Activated CD4-positive, alpha-beta T cell treated with anti-CD3 and anti-CD28 coated beads for 36 hours (primary cell): ENCODE measurements at regions not wholly inside any gene's neighbourhood (a gene's known extent, or its start where the extent isn't known, plus 50 kb on each side); places are given as distances from the start of the nearest gene placed in this dataset.

Source experiments
- ATAC-seq: fragments of 200-7000 bp; cut with Tn5 transposase; one replicate; pipeline ENCODE4 v1.10.0; 2021; ENCODE audit warnings: mild to moderate bottlenecking, moderate library complexity
- CTCF ChIA-PET: fragments of 350-600 bp; sonication (Branson Sonifier 250); formaldehyde crosslinking; loops from one replicate; lab custom pipeline; 2021; ENCODE audit warnings: antibody characterized with exemption; lab: Charles Lee
- POLR2A ChIA-PET: fragments of 350-600 bp; sonication (Branson Sonifier 250); formaldehyde crosslinking; loops from one replicate; lab custom pipeline; 2021; ENCODE audit warnings: antibody characterized with exemption, inconsistent platforms; lab: Charles Lee
- DNase-seq: peaks from one replicate; pipeline ENCODE4 v3.0.0-alpha.2; 2020
- H3K27ac Mint-ChIP-seq: one replicate; pipeline ENCODE4 v1.8.0; 2021; ENCODE audit warnings: mixed read lengths
- H3K27me3 Mint-ChIP-seq: one replicate; pipeline ENCODE4 v1.8.0; 2021; ENCODE audit warnings: mixed read lengths
- H3K36me3 Mint-ChIP-seq: one replicate; pipeline ENCODE4 v1.8.0; 2021; ENCODE audit warnings: low read depth, mixed read lengths
- H3K4me1 Mint-ChIP-seq: one replicate; pipeline ENCODE4 v1.8.0; 2021; ENCODE audit warnings: mixed read lengths
- H3K4me3 Mint-ChIP-seq: one replicate; pipeline ENCODE4 v1.8.0; 2021; ENCODE audit warnings: mild to moderate bottlenecking, moderate library complexity, mixed read lengths
- H3K9me3 Mint-ChIP-seq: one replicate; pipeline ENCODE4 v1.8.0; 2021; ENCODE audit warnings: low read depth, mixed read lengths
- intact Hi-C, 2 experiments: fragments of 100-400 bp; cut with DNase I in 1 of 2; cut with micrococcal nuclease in 1 of 2; formaldehyde crosslinking; loops; one replicate each; pipeline versions ENCODE4 v1.14.2 to v1.15.1; 2022 to 2024; cut with DNase I, micrococcal nuclease

DNA sequence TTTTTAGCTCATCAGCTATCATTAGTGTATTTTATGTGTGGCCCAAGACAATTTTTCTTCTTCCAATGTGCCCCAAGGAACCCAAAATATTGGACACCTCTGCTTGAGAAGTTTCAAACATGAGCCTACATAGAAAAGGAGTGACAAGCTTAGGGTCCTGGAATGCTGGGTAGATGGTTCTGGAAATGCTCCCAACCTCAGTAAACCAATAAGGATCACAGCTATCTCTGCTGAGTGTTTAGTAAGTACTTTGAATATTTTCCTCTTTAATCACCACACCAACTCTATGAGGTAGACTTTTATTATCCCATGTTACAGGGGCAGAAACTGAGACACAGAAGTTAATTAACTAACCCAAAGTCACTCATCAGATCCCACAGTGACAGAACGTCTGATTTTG, 164.9 kb upstream of the KLF3 start:
- Mint-ChIP-seq H3K36me3 (no peaks in the 10 kb centered on the region), H3K4me1 (peaks cover 7% of the 10 kb centered on the region), H3K4me3 (no peak overlapping the region), H3K9me3 (no peaks in the 10 kb centered on the region), H3K27me3 (no peaks in the 10 kb centered on the region), H3K27ac (no peak overlapping the region)
- CTCF ChIA-PET = interaction anchor here (1.3 kb wide), 1 partner anchor 9 kb away, joined by 3 read pairs; no protein-coding TSS in a partner anchor
- POLR2A ChIA-PET = no interaction called here
- no peak for DNase-seq
- ATAC-seq = no peak
- intact Hi-C loops = no loop called here

DNA sequence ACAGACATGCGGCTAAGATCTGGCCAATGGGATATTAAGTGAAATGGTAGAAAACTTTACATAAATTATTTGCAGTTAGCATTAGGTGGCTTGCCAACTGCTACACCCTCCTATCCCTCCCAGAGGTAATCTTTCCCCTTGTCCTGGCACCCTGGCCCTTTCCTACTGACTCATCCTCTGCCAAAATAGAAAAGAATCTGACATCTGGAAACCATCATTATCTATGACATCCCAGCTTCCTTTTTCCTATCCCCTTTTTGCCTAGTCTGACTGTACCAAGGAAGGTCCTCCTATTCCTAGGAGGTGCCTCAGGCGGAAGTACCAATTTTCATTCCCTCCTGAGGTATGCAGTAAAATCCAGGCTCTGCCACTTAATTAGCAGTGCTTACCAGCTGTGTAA, 163.6 kb upstream of the KLF3 start:
- CTCF ChIA-PET = interaction anchor here (1.3 kb wide), 1 partner anchor 10 kb away, joined by 3 read pairs; no protein-coding TSS in a partner anchor
- no peaks in the 10 kb centered on the region for H3K27me3 Mint-ChIP-seq
- peaks cover 11% of the 10 kb centered on the region for H3K4me1 Mint-ChIP-seq
- intact Hi-C loops = no loop called here
- DNase-seq (no peak), ATAC-seq (no peak)
- no peaks in the 10 kb centered on the region for H3K36me3 Mint-ChIP-seq
- POLR2A ChIA-PET = no interaction called here
- no peak overlapping the region for H3K27ac Mint-ChIP-seq
- no peaks in the 10 kb centered on the region for H3K9me3 Mint-ChIP-seq
- H3K4me3 Mint-ChIP-seq = no peak overlapping the region

DNA sequence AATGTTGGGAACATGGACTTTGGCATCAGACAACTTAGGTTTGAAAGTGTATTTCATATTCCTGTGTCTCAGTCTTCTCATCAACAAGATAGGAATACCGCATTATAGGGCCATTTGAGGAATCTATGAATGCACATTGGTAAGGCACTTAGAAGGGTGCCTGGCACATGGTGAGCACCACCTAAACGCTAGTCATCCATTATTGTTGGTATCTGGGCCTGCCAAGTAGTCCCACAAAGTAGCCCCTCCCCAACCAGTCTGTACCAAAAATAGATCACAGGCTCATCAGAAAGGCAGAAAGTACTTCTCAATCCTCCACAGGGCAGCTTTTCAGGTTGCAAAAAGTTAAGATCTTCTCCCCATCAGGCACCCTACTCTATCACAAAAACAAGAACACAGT, 162.3 kb upstream of the KLF3 start:
- no peak for DNase-seq
- ChIA-PET POLR2A (no interaction called here), CTCF (interaction anchor here (1.9 kb wide), 1 partner anchor 9 kb away, joined by 6 read pairs; no protein-coding TSS in a partner anchor)
- intact Hi-C loops = no loop called here
- Mint-ChIP-seq H3K4me3 (no peak overlapping the region), H3K4me1 (peaks cover 18% of the 10 kb centered on the region), H3K27ac (no peak overlapping the region), H3K36me3 (no peaks in the 10 kb centered on the region), H3K27me3 (no peaks in the 10 kb centered on the region), H3K9me3 (no peaks in the 10 kb centered on the region)
- no peak for ATAC-seq

DNA sequence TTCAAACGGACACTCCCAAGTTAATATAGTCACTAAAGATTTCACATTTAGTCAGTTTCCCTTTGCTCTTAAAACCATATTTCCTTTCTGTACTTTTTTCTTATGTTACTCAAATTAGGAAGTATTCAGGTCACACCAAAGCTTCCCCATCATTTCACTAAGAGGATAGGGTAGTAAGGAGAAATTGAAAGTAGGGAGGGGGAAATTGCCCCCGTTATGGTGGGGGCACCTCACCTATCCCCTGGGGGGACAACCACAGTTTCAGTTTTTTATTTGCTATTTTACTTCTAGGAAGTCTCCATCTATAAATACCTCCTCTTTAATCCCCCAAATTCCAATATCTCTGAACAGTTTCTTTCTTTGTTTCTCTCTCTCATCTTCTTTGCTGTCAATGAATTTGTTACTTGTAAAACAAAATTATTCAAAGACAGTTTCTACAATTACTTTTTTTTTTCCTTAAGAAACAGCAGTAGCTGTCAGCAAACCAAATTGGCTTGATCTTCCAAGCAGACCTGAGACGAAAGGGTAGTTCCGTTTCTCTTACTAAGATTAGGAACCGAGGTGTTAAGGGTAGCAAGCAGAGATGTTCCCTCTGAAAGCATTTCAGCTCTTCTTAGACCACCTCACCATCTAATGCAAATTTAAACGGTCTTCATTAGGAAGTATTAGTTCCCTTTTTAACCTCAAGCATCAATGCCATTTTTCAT, 160.2 kb upstream of the KLF3 start:
- no peak for ATAC-seq
- H3K4me1 Mint-ChIP-seq = peaks cover 39% of the 10 kb centered on the region
- H3K27ac Mint-ChIP-seq = no peak overlapping the region
- CTCF ChIA-PET = interaction anchor here (1.9 kb wide), 1 partner anchor 11 kb away, joined by 6 read pairs; no protein-coding TSS in a partner anchor
- H3K36me3 Mint-ChIP-seq = no peaks in the 10 kb centered on the region
- H3K4me3 Mint-ChIP-seq = no peak overlapping the region
- DNase-seq = no peak
- intact Hi-C loops = no loop called here
- POLR2A ChIA-PET = interaction anchor here (0.7 kb wide), 1 partner anchor 182 kb away, joined by 12 read pairs; no protein-coding TSS in a partner anchor
- no peaks in the 10 kb centered on the region for H3K9me3 Mint-ChIP-seq
- peaks cover 5% of the 10 kb centered on the region for H3K27me3 Mint-ChIP-seq

DNA sequence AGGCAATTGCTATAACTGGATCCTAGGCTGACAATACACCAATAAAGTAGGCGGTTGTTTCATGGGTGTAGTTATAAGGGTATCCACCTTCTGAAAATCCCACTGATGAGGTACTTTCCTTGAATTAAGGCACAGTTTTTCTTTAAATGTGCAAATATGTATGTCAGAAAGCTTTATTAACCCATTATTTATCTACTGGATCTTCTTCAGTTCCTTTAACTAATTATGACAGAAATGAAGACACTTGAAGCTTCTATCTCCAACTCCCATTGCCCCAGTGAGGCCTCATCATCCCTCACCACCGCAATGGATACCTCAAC, 159.6 kb upstream of the KLF3 start:
- no peaks in the 10 kb centered on the region for H3K9me3 Mint-ChIP-seq
- H3K4me3 Mint-ChIP-seq = no peak overlapping the region
- ATAC-seq (no peak), DNase-seq (no peak)
- no peaks in the 10 kb centered on the region for H3K36me3 Mint-ChIP-seq
- H3K27me3 Mint-ChIP-seq = peaks cover 5% of the 10 kb centered on the region
- CTCF ChIA-PET = no interaction called here
- H3K4me1 Mint-ChIP-seq = peaks cover 44% of the 10 kb centered on the region
- no peak overlapping the region for H3K27ac Mint-ChIP-seq
- POLR2A ChIA-PET = interaction anchor here (0.6 kb wide), 2 partner anchors 10 to 104 kb away, joined by 6 to 8 read pairs; no protein-coding TSS in a partner anchor
- intact Hi-C loops = no loop called here

DNA sequence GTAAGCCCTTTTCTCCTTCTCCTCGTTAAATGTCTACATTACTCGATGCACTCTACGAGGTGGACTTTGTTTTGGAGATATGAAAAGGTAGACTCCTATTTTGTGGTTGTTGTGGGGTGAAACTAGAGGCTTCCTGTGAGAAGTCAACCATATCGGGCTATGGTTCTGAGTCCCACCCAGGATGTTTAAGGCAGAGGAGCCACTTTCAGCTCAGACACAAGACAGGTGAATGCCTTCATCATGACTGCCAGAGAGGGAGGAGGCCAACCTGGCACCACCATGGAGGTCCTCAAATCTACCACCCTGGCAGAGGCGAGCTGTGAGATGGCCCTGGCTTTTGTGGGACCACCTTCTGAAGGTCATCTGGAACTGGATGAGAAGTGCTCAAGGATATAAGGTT, 154.4 kb upstream of the KLF3 start:
- ChIA-PET CTCF (interaction anchor here (0.7 to 1.1 kb wide), 2 partner anchors 166 to 631 kb away, joined by 3 read pairs; no protein-coding TSS in a partner anchor), POLR2A (no interaction called here)
- Mint-ChIP-seq H3K27me3 (peaks cover 5% of the 10 kb centered on the region), H3K4me1 (peaks cover 82% of the 10 kb centered on the region), H3K4me3 (peak overlapping the region; percentile 6), H3K27ac (peak overlapping the region; percentile 82), H3K9me3 (no peaks in the 10 kb centered on the region), H3K36me3 (peaks cover 4% of the 10 kb centered on the region)
- peak; percentile 37 for DNase-seq
- peak; percentile 85 for ATAC-seq
- intact Hi-C loops = loop anchor here in 1 of 2 experiments (5.0 kb wide), 1 partner anchor 182 kb away; no protein-coding TSS in a partner anchor

DNA sequence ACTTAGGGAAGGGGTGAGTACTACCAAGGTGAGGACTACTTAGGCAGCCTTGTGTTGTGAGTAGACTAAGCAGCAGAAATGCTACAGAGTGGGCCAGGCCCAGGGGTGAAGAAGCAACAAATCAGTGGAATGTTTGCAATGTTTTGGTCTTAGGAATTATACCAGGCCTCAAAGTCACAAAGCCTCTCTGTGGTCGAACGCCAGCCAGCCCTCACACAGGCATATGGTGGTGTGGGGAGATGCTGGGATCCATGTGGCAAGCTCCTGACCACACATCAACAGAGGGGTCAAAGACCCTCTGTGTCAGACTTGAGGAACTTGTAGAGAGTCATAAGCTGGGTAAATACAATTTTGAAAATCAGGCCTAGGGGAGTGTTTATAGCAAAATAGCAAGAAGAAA, 153.8 kb upstream of the KLF3 start:
- Mint-ChIP-seq H3K27me3 (peaks cover 5% of the 10 kb centered on the region), H3K36me3 (peaks cover 4% of the 10 kb centered on the region), H3K4me3 (peak overlapping the region; percentile 6), H3K27ac (peak overlapping the region; percentile 82), H3K9me3 (no peaks in the 10 kb centered on the region), H3K4me1 (peaks cover 86% of the 10 kb centered on the region)
- intact Hi-C loops = no loop called here
- ChIA-PET POLR2A (no interaction called here), CTCF (interaction anchor here (0.7 to 1.1 kb wide), 3 partner anchors 165 to 632 kb away, joined by 3 read pairs; no protein-coding TSS in a partner anchor)
- no peak for ATAC-seq
- DNase-seq = no peak

DNA sequence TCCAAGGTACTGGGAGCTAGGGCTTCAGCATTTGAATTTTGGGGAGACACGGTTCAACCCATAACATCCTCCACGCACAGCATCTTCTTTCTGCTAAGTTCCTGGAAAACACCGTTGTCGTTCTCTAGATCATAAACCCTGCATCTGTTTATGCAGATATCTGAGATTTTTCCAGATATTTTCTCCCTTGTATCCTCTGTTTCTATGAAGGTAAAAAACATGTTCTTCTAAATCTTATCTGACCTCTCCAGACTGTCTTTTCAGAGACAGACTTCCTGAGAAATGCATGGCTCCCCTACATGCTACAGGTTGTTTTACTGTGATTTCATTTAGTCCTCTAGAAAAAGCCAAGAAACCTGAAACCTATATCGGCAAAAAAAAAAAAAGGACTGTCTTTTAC, 152.3 kb upstream of the KLF3 start:
- ATAC-seq = no peak
- DNase-seq = no peak
- H3K9me3 Mint-ChIP-seq = no peaks in the 10 kb centered on the region
- ChIA-PET CTCF (interaction anchor here (0.7 kb wide), 1 partner anchor 271 kb away, joined by 3 read pairs; the partner anchor contains the start of gene TLR10), POLR2A (no interaction called here)
- H3K27me3 Mint-ChIP-seq = peaks cover 5% of the 10 kb centered on the region
- peak overlapping the region; percentile 84 for H3K27ac Mint-ChIP-seq
- H3K36me3 Mint-ChIP-seq = peaks cover 7% of the 10 kb centered on the region
- H3K4me3 Mint-ChIP-seq = peak overlapping the region; percentile 6
- intact Hi-C loops = loop anchor here in 1 of 2 experiments (2.0 kb wide), 1 partner anchor 153 kb away; the partner anchor contains the start of gene KLF3
- peaks cover 91% of the 10 kb centered on the region for H3K4me1 Mint-ChIP-seq

DNA sequence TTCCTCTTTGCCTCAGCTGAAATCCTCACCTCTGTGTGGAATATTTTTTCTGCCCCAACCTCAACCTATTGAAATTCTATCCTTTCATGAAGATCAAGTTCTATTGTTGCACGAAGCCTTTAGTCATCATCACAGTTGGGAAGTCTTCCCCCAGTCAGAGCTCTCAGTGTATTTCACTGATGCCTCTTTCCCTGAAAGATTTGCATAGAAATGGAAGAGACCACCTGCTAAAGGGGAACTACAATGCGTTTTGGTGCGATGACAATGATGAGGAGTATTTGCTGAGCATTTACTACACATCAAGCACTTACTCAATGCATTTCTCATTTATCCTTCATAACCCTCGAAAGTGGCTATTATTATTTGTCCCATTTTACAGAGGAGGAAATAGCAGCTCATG, 151.2 kb upstream of the KLF3 start:
- CTCF ChIA-PET = interaction anchor here (0.8 to 1.5 kb wide), 5 partner anchors 11 to 193 kb away, joined by 3 to 4 read pairs (median 3); no protein-coding TSS in a partner anchor
- Mint-ChIP-seq H3K9me3 (no peaks in the 10 kb centered on the region), H3K36me3 (peaks cover 7% of the 10 kb centered on the region), H3K27ac (peak overlapping the region; percentile 55), H3K4me1 (peaks cover 84% of the 10 kb centered on the region), H3K27me3 (peaks cover 5% of the 10 kb centered on the region), H3K4me3 (no peak overlapping the region)
- POLR2A ChIA-PET = no interaction called here
- ATAC-seq = no peak
- no peak for DNase-seq
- intact Hi-C loops = loop anchor here in 1 of 2 experiments (2.0 kb wide), 1 partner anchor 152 kb away; the partner anchor contains the start of gene KLF3

DNA sequence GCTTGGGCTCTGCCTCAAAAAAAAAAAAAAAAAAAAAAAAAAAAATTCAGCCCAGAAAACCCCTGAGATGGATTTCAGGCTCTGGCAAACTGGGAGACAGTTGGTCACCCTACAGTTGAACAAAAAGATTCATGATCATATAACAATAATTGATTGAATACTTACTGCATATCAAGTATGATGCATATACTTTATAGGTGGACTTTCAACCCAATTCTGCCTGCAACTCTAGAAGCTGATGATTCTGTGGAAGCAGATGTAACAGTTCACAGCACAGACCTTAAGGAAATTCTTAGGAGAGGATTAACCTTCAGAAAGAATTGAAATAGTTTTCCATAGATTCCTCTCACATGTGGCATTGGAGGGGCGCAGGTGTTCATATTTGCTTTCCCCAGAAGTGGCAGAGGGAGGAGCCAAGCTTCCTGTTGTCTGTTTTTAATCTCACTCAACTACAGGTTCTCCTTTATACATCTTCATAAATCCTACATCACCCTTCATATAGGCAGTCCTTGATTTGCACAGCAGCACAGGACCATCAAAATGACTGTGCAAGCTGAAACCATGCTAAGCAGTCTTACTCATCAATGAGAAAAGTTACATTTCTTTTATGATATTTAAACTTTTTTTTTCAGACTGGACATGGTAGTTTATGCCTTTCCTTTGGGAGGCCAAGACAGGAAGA, 149.4 kb upstream of the KLF3 start:
- H3K9me3 Mint-ChIP-seq = no peaks in the 10 kb centered on the region
- CTCF ChIA-PET = interaction anchor here (0.6 to 1.5 kb wide), 3 partner anchors 9 to 531 kb away, joined by 3 to 5 read pairs (median 3); no protein-coding TSS in a partner anchor
- POLR2A ChIA-PET = interaction anchor here (0.5 to 0.7 kb wide), 2 partner anchors 10 to 53 kb away, joined by 3 to 8 read pairs; no protein-coding TSS in a partner anchor
- ATAC-seq = peak; percentile 97
- no peak overlapping the region for H3K4me3 Mint-ChIP-seq
- no peak overlapping the region for H3K27ac Mint-ChIP-seq
- H3K4me1 Mint-ChIP-seq = peaks cover 73% of the 10 kb centered on the region
- intact Hi-C loops = no loop called here
- no peaks in the 10 kb centered on the region for H3K27me3 Mint-ChIP-seq
- H3K36me3 Mint-ChIP-seq = peaks cover 7% of the 10 kb centered on the region
- peak; percentile 48 for DNase-seq

DNA sequence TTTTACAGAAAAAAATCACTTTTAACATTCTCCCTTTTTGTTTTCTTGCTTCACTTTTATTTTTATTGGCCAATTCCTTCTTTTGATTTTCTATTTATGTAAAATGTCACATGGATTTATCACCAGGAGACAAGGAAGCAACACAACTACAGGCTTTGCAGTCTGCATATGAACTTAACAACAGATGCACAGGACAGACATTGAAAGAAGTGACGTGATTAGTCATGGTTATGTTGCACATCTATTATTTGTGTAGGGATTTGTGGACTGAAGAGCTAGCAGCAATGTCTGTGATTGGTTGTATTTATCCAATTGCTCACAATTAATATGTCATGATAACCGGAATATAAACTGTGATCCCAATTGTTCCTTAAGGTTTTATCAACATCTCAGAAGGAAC, 147.8 kb upstream of the KLF3 start:
- POLR2A ChIA-PET = no interaction called here

More for the DNA sequence above, 147.8 kb upstream of the KLF3 start:
- Mint-ChIP-seq H3K36me3 (peaks cover 9% of the 10 kb centered on the region), H3K4me1 (peaks cover 60% of the 10 kb centered on the region), H3K9me3 (no peaks in the 10 kb centered on the region), H3K27ac (no peak overlapping the region), H3K27me3 (no peaks in the 10 kb centered on the region), H3K4me3 (no peak overlapping the region)
- intact Hi-C loops = no loop called here
- CTCF ChIA-PET = no interaction called here
- ATAC-seq = no peak
- no peak for DNase-seq
